Natural killer cell treated with Interleukin-12 subunit alpha and Interleukin-12 subunit beta and Interleukin-15 and Interleukin-18, amount 100 ng/mL, for 72 hours (primary cell): ENCODE measurements at regions not wholly inside any gene's neighbourhood (a gene's known extent, or its start where the extent isn't known, plus 50 kb on each side); places are given as distances from the start of the nearest gene placed in this dataset.
A peak's percentile ranks its signal among the peaks of the same experiment; 100 is the strongest.

Experiments used
- ATAC-seq, 2 donors: fragments of 150-1000 bp; cut with Tn5 transposase in 1 of 2; sonication (Bioruptor Pico), chemical (Tn5 transposase) in 1 of 2; 2 replicates each; pipeline ENCODE4 v1.10.0; 2021
- DNase-seq: peaks from one replicate; pipeline ENCODE4 v3.0.0; 2022; ENCODE audit warnings: low spot score
- H3K27ac Mint-ChIP-seq, 2 donors: 1 replicate in 1 of 2; 2 replicates in 1 of 2; pipeline ENCODE4 v1.8.0; 2022; ENCODE audit warnings: mixed read lengths in 2 of 2, mild to moderate bottlenecking in 1 of 2, moderate library complexity in 1 of 2
- H3K27me3 Mint-ChIP-seq, 2 donors: 1 replicate in 1 of 2; 2 replicates in 1 of 2; pipeline ENCODE4 v1.8.0; 2022; ENCODE audit warnings: mixed read lengths in 2 of 2
- H3K36me3 Mint-ChIP-seq: one replicate; pipeline ENCODE4 v1.8.0; 2022; ENCODE audit warnings: mixed read lengths
- H3K4me1 Mint-ChIP-seq, 2 donors: 1 replicate in 1 of 2; 2 replicates in 1 of 2; pipeline ENCODE4 v1.8.0; 2022; ENCODE audit warnings: low read depth in 2 of 2, mixed read lengths in 2 of 2, mild to moderate bottlenecking in 1 of 2
- H3K4me3 Mint-ChIP-seq: one replicate; pipeline ENCODE4 v1.8.0; 2022; ENCODE audit warnings: mixed read lengths
- H3K9me3 Mint-ChIP-seq: 2 replicates; pipeline ENCODE4 v1.8.0; 2022; ENCODE audit warnings: mixed read lengths

DNA sequence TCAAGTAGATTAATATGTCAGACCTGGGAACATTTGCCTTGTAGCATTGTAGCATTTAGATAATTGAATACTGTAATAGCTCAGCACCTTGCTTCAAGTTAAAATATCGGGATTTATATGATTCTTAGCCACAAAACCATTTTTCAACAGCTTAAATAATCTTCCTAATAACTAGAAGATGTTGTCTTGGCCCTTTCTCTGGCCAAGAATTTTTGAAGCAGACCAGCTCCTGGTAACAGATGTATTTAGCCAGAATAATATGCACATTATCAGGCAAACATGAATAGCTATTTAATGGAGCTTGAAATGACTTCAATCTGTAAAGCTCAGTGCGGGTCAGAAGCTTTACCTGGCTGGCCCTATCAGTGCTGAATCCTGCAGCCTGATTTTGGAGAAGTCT is 913.1 kb downstream of the AACS start:
- ATAC-seq, result no peak
- no peak for DNase-seq
- Mint-ChIP-seq H3K27ac (no peak overlapping the region), H3K4me1 (no peaks in the 10 kb centered on the region), H3K36me3 (no peaks in the 10 kb centered on the region), H3K9me3 (no peaks in the 10 kb centered on the region), H3K27me3 (peaks cover 0 to 2% of the 10 kb centered on the region in 2 donors), H3K4me3 (no peak overlapping the region)

DNA sequence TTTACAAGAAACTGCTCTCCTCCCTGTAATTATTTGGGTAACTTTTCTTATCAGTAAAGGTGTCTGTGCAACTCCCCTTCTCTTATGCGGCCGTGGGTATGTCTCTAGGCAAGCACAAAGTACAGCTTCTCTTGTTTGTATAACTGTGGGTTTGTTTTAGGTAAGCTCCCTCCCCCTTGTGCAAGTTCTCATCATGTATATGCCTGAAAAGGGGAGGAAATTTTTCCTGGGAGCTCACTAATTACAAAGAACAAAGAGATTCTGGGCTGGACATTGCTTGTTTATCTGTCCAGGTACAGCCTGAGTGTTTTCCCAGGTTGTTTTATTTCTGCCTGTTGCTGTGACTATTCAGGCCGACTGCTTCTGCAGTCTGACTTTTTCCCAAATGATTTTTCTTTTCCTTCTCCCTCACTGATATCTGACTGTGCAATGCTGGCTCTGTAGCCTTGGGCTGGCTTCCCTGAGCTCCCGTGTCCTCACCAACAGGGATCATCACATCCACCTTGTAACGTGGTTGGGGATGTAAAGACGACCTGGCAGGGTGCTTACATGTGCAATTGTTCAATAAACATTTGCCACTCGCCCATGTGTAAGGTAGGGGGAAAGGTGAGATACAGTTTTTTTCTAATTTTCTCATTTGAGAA is 916.5 kb downstream of the AACS start:
- H3K27ac Mint-ChIP-seq, result no peak overlapping the region
- H3K9me3 Mint-ChIP-seq, result no peaks in the 10 kb centered on the region
- H3K27me3 Mint-ChIP-seq, result peaks cover 0 to 2% of the 10 kb centered on the region in 2 donors
- H3K4me3 Mint-ChIP-seq, result no peak overlapping the region
- H3K4me1 Mint-ChIP-seq, result no peaks in the 10 kb centered on the region
- H3K36me3 Mint-ChIP-seq, result no peaks in the 10 kb centered on the region
- DNase-seq (no peak), ATAC-seq (no peak)

DNA sequence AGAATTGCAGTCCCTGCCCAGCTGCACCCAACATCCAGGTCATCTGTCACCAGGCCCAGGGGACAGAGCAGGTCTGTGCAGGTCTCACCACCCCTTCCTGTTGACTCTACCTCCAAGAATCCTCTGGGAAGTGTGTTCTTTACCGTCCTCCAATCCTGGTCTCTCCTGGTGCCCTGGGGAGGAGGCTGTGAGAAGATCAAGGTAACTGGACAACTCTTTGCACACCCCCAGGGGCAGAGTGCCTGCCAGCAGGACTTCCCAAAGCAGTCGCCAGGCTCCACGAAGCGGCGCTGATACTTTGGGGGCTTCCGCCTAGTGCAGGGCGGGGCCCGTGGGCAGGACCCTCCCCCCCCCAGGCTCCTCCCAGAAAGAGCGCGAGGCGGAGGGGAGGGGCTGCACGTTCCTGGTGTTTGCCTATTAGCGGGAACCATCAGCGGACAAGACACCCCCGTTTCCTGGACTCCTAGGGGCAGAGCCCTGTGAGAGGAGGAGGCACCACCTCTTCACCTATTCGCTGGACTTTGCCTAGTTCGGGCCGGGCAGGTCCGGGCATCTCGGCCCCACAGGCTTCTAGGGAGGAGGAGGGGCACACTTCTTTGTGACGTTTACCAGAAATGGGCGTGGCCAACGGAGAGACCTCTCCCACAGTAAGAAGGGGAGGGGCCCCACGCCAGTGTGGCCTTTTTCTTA is 918.0 kb downstream of the AACS start:
- Mint-ChIP-seq H3K4me3 (peak overlapping the region; percentile 25), H3K27me3 (peaks cover 0 to 2% of the 10 kb centered on the region in 2 donors), H3K4me1 (no peaks in the 10 kb centered on the region), H3K27ac (no peak overlapping the region), H3K36me3 (no peaks in the 10 kb centered on the region), H3K9me3 (no peaks in the 10 kb centered on the region)
- ATAC-seq, result peak; percentile 27 to 75
- no peak for DNase-seq

DNA sequence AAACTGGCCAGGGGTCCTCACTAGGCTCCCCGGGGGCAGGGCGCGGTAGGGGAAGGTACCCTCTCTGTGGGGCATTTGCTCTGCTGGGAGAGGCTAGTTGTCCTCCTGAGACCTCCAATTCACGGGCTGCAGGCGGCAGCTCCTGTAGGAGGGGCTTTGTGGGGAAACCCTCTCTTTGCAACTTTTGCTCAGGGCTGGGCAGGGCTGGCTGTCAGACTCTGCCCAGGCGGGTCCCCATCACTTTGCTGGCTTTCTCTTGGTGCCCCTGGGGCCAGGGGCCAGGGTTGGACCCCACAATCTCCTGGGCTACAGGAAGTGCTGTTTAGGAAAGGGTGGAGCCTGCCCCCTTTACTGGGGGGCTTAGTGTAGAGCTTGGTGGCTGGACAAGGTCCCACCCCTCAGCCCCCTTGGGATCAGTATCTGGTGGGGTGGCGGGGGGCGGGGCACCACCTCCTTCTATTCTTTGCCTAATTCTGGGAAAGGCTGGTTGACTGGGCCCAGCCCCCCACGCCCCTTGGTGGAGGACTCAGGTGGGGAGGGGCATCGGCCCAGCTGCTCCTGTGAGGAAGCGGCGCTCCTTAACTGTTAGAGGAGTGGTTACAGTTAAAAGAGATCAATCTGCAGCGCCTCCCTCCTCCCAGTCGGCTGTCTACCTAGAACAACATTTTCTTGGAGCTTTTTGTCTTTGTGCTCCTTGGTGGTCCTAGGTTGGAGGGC is 918.7 kb downstream of the AACS start:
- no peak overlapping the region for H3K27ac Mint-ChIP-seq
- H3K27me3 Mint-ChIP-seq, result peaks cover 0 to 2% of the 10 kb centered on the region in 2 donors
- H3K4me3 Mint-ChIP-seq, result peak overlapping the region; percentile 25
- no peak for DNase-seq
- no peaks in the 10 kb centered on the region for H3K4me1 Mint-ChIP-seq
- H3K9me3 Mint-ChIP-seq, result peaks cover 3% of the 10 kb centered on the region
- ATAC-seq, result no peak
- no peaks in the 10 kb centered on the region for H3K36me3 Mint-ChIP-seq

DNA sequence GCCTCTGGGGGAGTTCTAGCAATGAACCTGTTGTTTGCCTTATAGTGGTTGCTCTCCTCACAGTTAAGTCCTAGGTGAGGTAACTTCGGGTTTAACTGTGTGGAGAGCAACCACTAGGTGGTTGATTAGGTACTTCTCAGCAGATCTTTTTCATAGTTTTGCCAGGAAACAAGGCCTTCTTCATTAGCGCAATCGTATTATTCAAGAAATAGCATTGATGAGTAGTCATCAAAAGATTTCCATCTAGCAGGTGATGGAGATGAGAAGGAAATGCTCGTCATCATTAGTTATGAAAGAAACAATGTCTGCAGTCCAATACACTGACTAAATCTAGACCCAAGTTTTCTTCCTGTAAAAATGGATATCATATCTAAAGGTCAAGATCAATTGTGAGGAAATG is 923.3 kb downstream of the AACS start:
- H3K36me3 Mint-ChIP-seq, result no peaks in the 10 kb centered on the region
- DNase-seq (no peak), ATAC-seq (no peak)
- peaks cover 3% of the 10 kb centered on the region for H3K9me3 Mint-ChIP-seq
- no peak overlapping the region for H3K27ac Mint-ChIP-seq
- H3K4me3 Mint-ChIP-seq, result no peak overlapping the region
- H3K27me3 Mint-ChIP-seq, result no peaks in the 10 kb centered on the region
- no peaks in the 10 kb centered on the region for H3K4me1 Mint-ChIP-seq

DNA sequence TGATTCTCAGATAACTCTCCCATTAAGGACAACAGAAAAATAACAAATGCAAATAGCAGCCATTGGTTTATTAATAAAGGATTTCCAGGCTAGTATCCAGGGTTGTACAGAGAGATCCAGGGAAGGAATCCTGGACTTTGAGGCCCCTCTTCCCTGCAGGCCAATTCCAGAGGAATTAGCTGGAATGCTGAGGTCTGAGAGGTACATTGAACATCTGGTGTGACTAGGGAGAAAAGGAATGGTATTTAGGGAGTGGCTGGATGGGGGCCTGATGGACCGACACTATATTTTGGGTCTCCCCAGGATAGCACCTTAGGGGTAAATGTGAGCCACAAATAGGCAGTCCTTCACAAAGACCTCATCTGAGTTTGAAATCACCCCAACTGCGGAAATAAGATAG is 924.5 kb downstream of the AACS start:
- Mint-ChIP-seq H3K27me3 (no peaks in the 10 kb centered on the region), H3K4me3 (no peak overlapping the region), H3K36me3 (no peaks in the 10 kb centered on the region), H3K9me3 (peaks cover 6% of the 10 kb centered on the region), H3K4me1 (no peaks in the 10 kb centered on the region), H3K27ac (no peak overlapping the region)
- ATAC-seq (no peak), DNase-seq (no peak)

DNA sequence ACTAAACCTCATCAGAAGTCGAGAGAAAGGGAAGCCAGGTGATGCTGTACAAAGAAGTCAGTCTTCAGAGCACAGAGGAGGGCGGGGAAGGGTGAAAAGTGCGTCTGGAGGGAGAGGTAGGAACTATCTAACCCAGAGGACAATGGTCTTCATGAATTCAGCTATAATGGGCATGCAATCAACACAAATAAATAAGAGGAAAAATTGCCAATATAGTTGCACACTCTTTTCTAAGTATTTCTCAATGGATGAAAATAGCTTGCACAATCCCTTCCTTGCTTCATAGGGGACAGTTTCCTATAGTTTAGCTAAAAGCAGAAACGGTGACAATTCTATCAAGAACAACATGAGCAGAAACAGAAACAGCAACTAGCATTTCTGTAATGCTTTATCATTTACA is 931.2 kb downstream of the AACS start:
- ATAC-seq (no peak), DNase-seq (no peak)
- Mint-ChIP-seq H3K36me3 (no peaks in the 10 kb centered on the region), H3K4me1 (no peaks in the 10 kb centered on the region), H3K27ac (no peak overlapping the region), H3K9me3 (peaks cover 3% of the 10 kb centered on the region), H3K27me3 (no peaks in the 10 kb centered on the region), H3K4me3 (no peak overlapping the region)

DNA sequence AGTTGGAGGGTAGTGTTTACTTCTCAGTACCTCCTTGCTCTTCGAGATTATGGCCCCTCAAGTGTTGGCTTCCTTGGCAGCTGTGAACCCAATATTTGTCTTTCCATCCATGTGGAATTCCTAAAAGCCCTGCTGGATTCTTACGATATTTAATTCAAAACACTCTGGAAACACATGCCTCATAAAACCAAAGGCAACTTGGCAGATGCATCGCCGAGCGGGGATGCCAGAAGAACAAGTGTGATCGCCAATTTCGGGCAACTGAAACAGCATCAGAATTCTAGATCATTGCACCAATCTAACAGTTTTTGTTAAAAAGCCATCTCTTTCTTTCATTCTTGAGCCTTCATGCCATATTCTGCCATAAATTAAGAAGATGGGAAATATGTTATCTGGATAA is 934.4 kb downstream of the AACS start:
- ATAC-seq, result no peak
- Mint-ChIP-seq H3K4me3 (no peak overlapping the region), H3K27ac (no peak overlapping the region), H3K4me1 (no peaks in the 10 kb centered on the region), H3K36me3 (no peaks in the 10 kb centered on the region), H3K9me3 (peaks cover 8% of the 10 kb centered on the region), H3K27me3 (no peaks in the 10 kb centered on the region)
- no peak for DNase-seq

DNA sequence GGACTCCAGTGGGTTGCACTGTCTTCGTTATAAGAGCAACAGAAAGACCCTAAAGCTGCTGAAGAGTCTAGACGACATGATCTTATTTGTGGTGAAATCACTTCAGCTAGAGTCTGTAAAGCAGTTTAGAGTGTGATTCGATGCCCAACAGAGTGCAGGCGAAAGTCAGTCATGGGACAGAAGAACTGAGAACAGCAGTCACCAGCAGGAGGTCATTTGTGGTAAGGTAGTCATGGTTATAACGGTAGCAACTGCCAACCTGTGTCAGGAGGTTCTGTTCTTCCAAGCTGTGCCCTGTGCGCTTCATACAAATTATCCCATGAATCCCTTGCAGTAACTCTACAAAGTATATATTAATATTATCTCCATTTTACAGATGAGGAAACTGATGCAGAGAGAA is 954.1 kb downstream of the AACS start:
- DNase-seq (no peak), ATAC-seq (no peak)
- H3K36me3 Mint-ChIP-seq, result no peaks in the 10 kb centered on the region
- no peak overlapping the region for H3K4me3 Mint-ChIP-seq
- no peak overlapping the region for H3K27ac Mint-ChIP-seq
- peaks cover 13% of the 10 kb centered on the region for H3K9me3 Mint-ChIP-seq
- no peaks in the 10 kb centered on the region for H3K27me3 Mint-ChIP-seq
- no peaks in the 10 kb centered on the region for H3K4me1 Mint-ChIP-seq

DNA sequence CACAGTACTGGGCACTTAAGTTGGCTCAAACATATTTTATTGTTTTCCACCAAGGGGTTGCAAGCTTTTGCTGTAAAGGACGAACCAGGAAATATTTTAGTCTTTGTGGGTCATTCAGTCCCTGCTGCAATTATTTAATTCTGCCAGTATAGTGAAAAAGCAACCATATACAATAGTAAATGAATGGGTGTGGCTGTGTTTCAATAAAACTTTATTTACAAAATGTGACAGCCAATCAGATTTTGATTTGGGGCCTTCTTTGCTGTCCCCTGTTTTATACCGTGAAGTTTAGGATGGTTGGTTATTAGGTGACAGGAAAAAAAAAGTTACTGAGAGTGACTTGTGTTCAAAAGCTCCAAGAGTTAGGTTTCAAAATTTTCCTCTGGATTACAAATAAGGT is 956.4 kb downstream of the AACS start:
- no peak overlapping the region for H3K27ac Mint-ChIP-seq
- ATAC-seq, result no peak

DNA sequence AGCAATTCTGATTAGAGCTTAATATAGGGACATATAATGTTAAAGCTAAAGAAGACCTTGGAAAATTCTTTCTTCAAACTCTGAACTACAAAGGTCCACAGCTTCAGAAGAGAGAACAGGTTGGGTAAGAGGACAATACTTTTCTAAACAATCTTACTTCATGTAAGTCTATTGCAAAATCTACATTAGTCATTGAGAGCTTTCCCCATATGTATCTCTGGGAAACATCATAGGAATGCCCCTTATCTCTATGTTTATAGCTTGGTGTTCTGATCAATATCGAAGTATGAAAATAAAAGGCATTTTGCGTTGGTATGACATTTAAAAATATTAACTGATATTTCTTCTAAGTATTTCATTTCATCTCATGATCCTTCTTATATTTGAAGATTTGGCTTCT is 962.6 kb downstream of the AACS start:
- DNase-seq (no peak), ATAC-seq (no peak)
- no peak overlapping the region for H3K27ac Mint-ChIP-seq
- no peaks in the 10 kb centered on the region for H3K9me3 Mint-ChIP-seq
- H3K4me1 Mint-ChIP-seq, result no peaks in the 10 kb centered on the region
- H3K4me3 Mint-ChIP-seq, result no peak overlapping the region
- no peaks in the 10 kb centered on the region for H3K36me3 Mint-ChIP-seq
- H3K27me3 Mint-ChIP-seq, result no peaks in the 10 kb centered on the region

More for the DNA sequence above, 956.4 kb downstream of the AACS start:
- Mint-ChIP-seq H3K36me3 (no peaks in the 10 kb centered on the region), H3K27me3 (no peaks in the 10 kb centered on the region), H3K9me3 (peaks cover 10% of the 10 kb centered on the region), H3K4me3 (no peak overlapping the region), H3K4me1 (no peaks in the 10 kb centered on the region)
- no peak for DNase-seq

DNA sequence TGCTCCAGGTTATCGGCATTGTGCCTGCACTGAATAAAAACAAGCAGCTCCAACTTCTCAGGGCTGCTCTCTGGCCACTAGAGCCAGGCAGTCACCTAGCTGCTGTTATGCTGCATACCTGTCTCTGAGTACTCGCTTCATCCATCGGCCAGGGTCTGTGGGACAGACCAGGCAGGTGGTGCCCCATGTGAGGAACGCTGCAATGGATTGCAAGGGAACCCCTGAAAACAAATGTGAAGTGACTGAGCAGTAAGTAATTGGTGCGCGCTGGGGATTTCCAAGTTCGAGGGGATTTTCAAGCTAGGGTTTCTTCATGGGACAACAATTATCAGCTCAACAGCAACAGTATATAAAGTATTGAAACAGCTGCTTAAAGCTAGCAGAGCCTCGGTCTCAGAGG is 965.3 kb downstream of the AACS start:
- H3K4me1 Mint-ChIP-seq, result no peaks in the 10 kb centered on the region
- H3K4me3 Mint-ChIP-seq, result no peak overlapping the region
- no peaks in the 10 kb centered on the region for H3K36me3 Mint-ChIP-seq
- no peak overlapping the region for H3K27ac Mint-ChIP-seq
- no peaks in the 10 kb centered on the region for H3K9me3 Mint-ChIP-seq
- ATAC-seq (no peak), DNase-seq (no peak)
- H3K27me3 Mint-ChIP-seq, result no peaks in the 10 kb centered on the region

DNA sequence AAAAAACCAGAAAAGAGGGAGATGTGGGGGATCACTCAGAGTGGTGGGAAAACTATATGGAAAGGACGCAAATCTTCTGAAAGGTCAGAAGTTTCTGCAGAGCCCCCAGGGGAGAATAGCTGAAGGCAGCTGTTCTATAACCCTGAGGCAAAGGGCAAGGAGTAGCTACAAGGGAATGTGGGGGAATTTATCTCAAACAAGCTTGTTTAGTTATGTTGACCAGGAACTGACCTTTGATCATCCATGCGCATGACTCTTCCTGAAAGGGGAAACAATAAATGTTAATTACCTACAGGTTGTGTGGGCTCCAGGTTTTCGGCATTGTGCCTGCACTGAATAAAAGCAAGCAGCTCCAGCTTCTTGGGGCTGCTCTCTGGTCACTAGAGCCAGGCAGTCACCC is 968.5 kb downstream of the AACS start:
- no peaks in the 10 kb centered on the region for H3K27me3 Mint-ChIP-seq
- H3K9me3 Mint-ChIP-seq, result no peaks in the 10 kb centered on the region
- DNase-seq (no peak), ATAC-seq (no peak)
- no peaks in the 10 kb centered on the region for H3K4me1 Mint-ChIP-seq
- H3K4me3 Mint-ChIP-seq, result no peak overlapping the region
- H3K27ac Mint-ChIP-seq, result no peak overlapping the region
- no peaks in the 10 kb centered on the region for H3K36me3 Mint-ChIP-seq

DNA sequence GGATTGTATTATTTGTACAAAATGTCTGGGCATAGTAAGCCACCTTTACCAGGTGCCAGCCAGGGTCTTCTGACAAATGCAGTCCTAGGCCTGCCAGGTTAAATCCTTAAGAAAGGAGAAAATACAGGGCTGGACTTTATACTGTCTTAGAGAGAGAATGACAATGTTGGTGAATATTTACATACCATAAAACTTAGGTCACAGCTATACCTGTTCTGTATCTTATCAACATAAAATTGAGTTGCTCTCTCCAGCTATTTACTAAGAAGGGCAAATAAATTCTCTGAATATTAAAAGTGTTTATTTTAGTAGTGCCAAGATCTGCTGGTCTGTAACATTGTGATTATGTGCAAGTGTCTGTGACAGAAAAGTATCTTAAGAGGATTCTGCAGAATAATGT is 971.1 kb downstream of the AACS start:
- H3K27ac Mint-ChIP-seq, result no peak overlapping the region
- no peaks in the 10 kb centered on the region for H3K27me3 Mint-ChIP-seq
- no peaks in the 10 kb centered on the region for H3K36me3 Mint-ChIP-seq
- no peak overlapping the region for H3K4me3 Mint-ChIP-seq
- H3K4me1 Mint-ChIP-seq, result no peaks in the 10 kb centered on the region
- no peak for ATAC-seq
- no peak for DNase-seq
- H3K9me3 Mint-ChIP-seq, result no peaks in the 10 kb centered on the region
